ENCODE measurements at regions not wholly inside any gene's neighbourhood (a gene's known extent, or its start where the extent isn't known, plus 50 kb on each side); places are given as distances from the start of the nearest gene placed in this dataset.

GRCh38 chr22:49158741-49159564, 668.7 kb downstream of the BRD1 start:
- no peak for DNase-seq (ENCODE audit: low read depth)

- no peak for DNase-seq (ENCODE audit: low read depth)
Measured at GRCh38 chr22:49157529-49158339, 669.9 kb downstream of the BRD1 start.

- DNase-seq (ENCODE audit: low read depth), result no peak
Measured at GRCh38 chr22:49156662-49157285, 670.9 kb downstream of the BRD1 start.

GRCh38 chr22:49155770-49156580, 671.7 kb downstream of the BRD1 start:
- no peak for DNase-seq (ENCODE audit: low read depth)

- DNase-seq (ENCODE audit: low read depth), result no peak
Measured at GRCh38 chr22:49155039-49155769, 672.5 kb downstream of the BRD1 start.

GRCh38 chr22:49154433-49154832, 673.2 kb downstream of the BRD1 start:
- no peak for DNase-seq (ENCODE audit: low read depth)

GRCh38 chr22:49153921-49154320, 673.8 kb downstream of the BRD1 start:
- DNase-seq (ENCODE audit: low read depth), result no peak

GRCh38 chr22:49152939-49153770, 674.5 kb downstream of the BRD1 start:
- no peak for DNase-seq (ENCODE audit: low read depth)

- DNase-seq (ENCODE audit: low read depth), result no peak
Measured at GRCh38 chr22:49152127-49152938, 675.3 kb downstream of the BRD1 start.

- no peak for DNase-seq (ENCODE audit: low read depth)
Measured at GRCh38 chr22:49151256-49152126, 676.2 kb downstream of the BRD1 start.

- no peak for DNase-seq (ENCODE audit: low read depth)
Measured at GRCh38 chr22:49150801-49151221, 676.9 kb downstream of the BRD1 start.

- DNase-seq (ENCODE audit: low read depth), result no peak
Measured at GRCh38 chr22:49149721-49150608, 677.7 kb downstream of the BRD1 start.

- no peak for DNase-seq (ENCODE audit: low read depth)
Measured at GRCh38 chr22:49148895-49149418, 678.7 kb downstream of the BRD1 start.

- no peak for DNase-seq (ENCODE audit: low read depth)
Measured at GRCh38 chr22:49147617-49148175, 680.0 kb downstream of the BRD1 start.

- DNase-seq (ENCODE audit: low read depth), result no peak
Measured at GRCh38 chr22:49147171-49147570, 680.5 kb downstream of the BRD1 start.

- DNase-seq (ENCODE audit: low read depth), result no peak
Measured at GRCh38 chr22:49146511-49146910, 681.2 kb downstream of the BRD1 start.

GRCh38 chr22:49143812-49144211, 683.9 kb downstream of the BRD1 start:
- no peak for DNase-seq (ENCODE audit: low read depth)
